SK-N-MC (cell line): ENCODE measurements at regions not wholly inside any gene's neighbourhood (a gene's known extent, or its start where the extent isn't known, plus 50 kb on each side); places are given as distances from the start of the nearest gene placed in this dataset.

Experiments used
- EZH2 ChIP-seq: fragments of 200-600 bp; sonication (generic); IDR thresholded peaks from one replicate; pipeline ENCODE4 v1.6.1; 2017; ENCODE audit warnings: antibody characterized with exemption
- POLR2AphosphoS5 ChIP-seq: IDR thresholded peaks from 2 replicates; pipeline ENCODE4 v1.6.1; 2012; ENCODE audit warnings: mild to moderate bottlenecking, low read depth, low read length, borderline replicate concordance

GRCh38 chr2:65940856-65941255, 494.1 kb upstream of the MEIS1 start:
- TF ChIP-seq POLR2AphosphoS5, result no peak
- TF ChIP-seq EZH2, result no peak
